Neural cell (in vitro differentiated cells): ENCODE measurements at regions not wholly inside any gene's neighbourhood (a gene's known extent, or its start where the extent isn't known, plus 50 kb on each side); places are given as distances from the start of the nearest gene placed in this dataset.

ENCODE experiments used
- H2AFZ ChIP-seq: fragments of 200-600, 300-800 bp; sonication (generic), shearing (Covaris generic); 2 replicates; pipeline ENCODE4 v1.6.0; 2014; ENCODE audit warnings: low read depth, mild to moderate bottlenecking, antibody characterized with exemption, low read length, moderate library complexity
- H3F3A ChIP-seq: fragments of 200-600 bp; shearing (Covaris generic); 2 replicates; pipeline ENCODE4 v1.6.1; 2016; ENCODE audit warnings: mild to moderate bottlenecking, moderate library complexity, mixed read lengths, antibody characterized with exemption, low read length; ENCODE audit not compliant: insufficient read depth, poor library complexity, severe bottlenecking
- H3K27ac ChIP-seq: fragments of 200-600, 300-800 bp; sonication (generic), shearing (Covaris generic); 2 replicates; pipeline ENCODE4 v1.5.1; 2014; ENCODE audit warnings: mild to moderate bottlenecking, low read length, moderate library complexity
- H3K27me3 ChIP-seq: fragments of 300-800, 200-600 bp; sonication (generic), shearing (Covaris generic); 2 replicates; pipeline ENCODE4 v1.6.0; 2014; ENCODE audit warnings: mild to moderate bottlenecking, low read depth, low read length, moderate library complexity; ENCODE audit not compliant: insufficient read depth
- H3K36me3 ChIP-seq: fragments of 300-800, 200-600 bp; sonication (generic), shearing (Covaris generic); 2 replicates; pipeline ENCODE4 v1.5.1; 2014; ENCODE audit warnings: mild to moderate bottlenecking, antibody characterized with exemption, low read length, moderate library complexity; ENCODE audit not compliant: insufficient read depth
- H3K4me2 ChIP-seq: fragments of 300-800, 200-600 bp; sonication (generic), shearing (Covaris generic); 2 replicates; pipeline ENCODE4 v1.6.0; 2014; ENCODE audit warnings: mild to moderate bottlenecking, low read length
- H3K4me3 ChIP-seq: fragments of 300-800, 200-600 bp; sonication (generic), shearing (Covaris generic); 2 replicates; pipeline ENCODE4 v1.5.1; 2014; ENCODE audit warnings: mild to moderate bottlenecking, low read length, moderate library complexity
- H3K79me2 ChIP-seq: fragments of 200-600 bp; shearing (Covaris generic); replicated peaks from 2 replicates; pipeline ENCODE4 v1.6.0; 2014; ENCODE audit warnings: mild to moderate bottlenecking, low read length, moderate library complexity; ENCODE audit not compliant: insufficient read depth
- H3K9ac ChIP-seq: fragments of 300-800, 200-600 bp; sonication (generic), shearing (Covaris generic); 2 replicates; pipeline ENCODE4 v1.6.1; 2016; ENCODE audit warnings: mild to moderate bottlenecking, low read length, mixed read lengths
- H3K9me2 ChIP-seq: fragments of 200-600 bp; shearing (Covaris generic); 2 replicates; pipeline ENCODE4 v1.6.1; 2016; ENCODE audit warnings: mild to moderate bottlenecking, low read length, mixed read lengths; ENCODE audit not compliant: insufficient read depth
- H3K9me3 ChIP-seq: fragments of 200-600, 300-800 bp; sonication (generic), shearing (Covaris generic); 2 replicates; pipeline ENCODE4 v1.6.1; 2016; ENCODE audit warnings: mild to moderate bottlenecking, mixed run types, low read length, moderate library complexity, mixed read lengths
- H4K20me1 ChIP-seq: fragments of 200-600 bp; shearing (Covaris generic); 2 replicates; pipeline ENCODE4 v1.6.1; 2016; ENCODE audit warnings: mild to moderate bottlenecking, mixed run types; ENCODE audit not compliant: insufficient read depth
- EP300 ChIP-seq: fragments of 450-650 bp; conservative IDR thresholded peaks from 2 replicates; pipeline ENCODE4 v1.6.1; 2014; ENCODE audit warnings: antibody characterized with exemption, mild to moderate bottlenecking, moderate library complexity; ENCODE audit not compliant: poor library complexity, severe bottlenecking
- EZH2 ChIP-seq: fragments of 200-600, 300-800 bp; shearing (Covaris generic), sonication (generic); IDR thresholded peaks from 2 replicates; pipeline ENCODE4 v1.6.1; 2014; ENCODE audit warnings: antibody characterized with exemption, low read length, borderline replicate concordance, mild to moderate bottlenecking; ENCODE audit not compliant: insufficient read depth, poor library complexity, severe bottlenecking
- MXI1 ChIP-seq: fragments of 450-650 bp; conservative IDR thresholded peaks from 2 replicates; pipeline ENCODE4 v1.6.1; 2014; ENCODE audit warnings: antibody characterized with exemption, mild to moderate bottlenecking; ENCODE audit not compliant: poor library complexity, severe bottlenecking
- POLR2AphosphoS5 ChIP-seq: IDR thresholded peaks from 2 replicates; pipeline ENCODE4 v1.6.1; 2012
- RAD21 ChIP-seq: fragments of 450-650 bp; conservative IDR thresholded peaks from 2 replicates; pipeline ENCODE4 v1.6.1; 2014; ENCODE audit warnings: antibody characterized with exemption, mild to moderate bottlenecking, moderate library complexity
- REST ChIP-seq: IDR thresholded peaks from 2 replicates; pipeline ENCODE4 v1.6.1; 2012; ENCODE audit warnings: borderline replicate concordance
- SMC3 ChIP-seq: fragments of 450-650 bp; conservative IDR thresholded peaks from 2 replicates; pipeline ENCODE4 v1.6.1; 2014; ENCODE audit warnings: antibody characterized with exemption, mild to moderate bottlenecking, moderate library complexity; ENCODE audit not compliant: poor library complexity
- TAF1 ChIP-seq: IDR thresholded peaks from 2 replicates; pipeline ENCODE4 v1.6.1; 2012; ENCODE audit warnings: low read depth
- TF ChIP-seq, protein P1 (sequence below): fragments of 450-650 bp; IDR thresholded peaks from 2 replicates; pipeline ENCODE4 v1.5.1; 2014; ENCODE audit warnings: antibody characterized with exemption, mild to moderate bottlenecking, moderate library complexity; ENCODE audit not compliant: poor library complexity, severe bottlenecking

GRCh38 chr9:78903581-78903980 lies 606.7 kb downstream of the PSAT1 start:
- Histone ChIP-seq H3K9me3 (no peaks in the 10 kb centered on the region), H3K4me2 (no peak overlapping the region), H3K9me2 (no peaks in the 10 kb centered on the region), H4K20me1 (no peaks in the 10 kb centered on the region), H3K27me3 (no peaks in the 10 kb centered on the region), H3K4me3 (no peak overlapping the region), H3F3A (no peaks in the 10 kb centered on the region), H3K36me3 (no peaks in the 10 kb centered on the region), H3K27ac (no peak overlapping the region), H2AFZ (no peak overlapping the region), H3K9ac (no peak overlapping the region), H3K79me2 (no peaks in the 10 kb centered on the region)
- TF ChIP-seq RAD21, result no peak
- no peak for TF ChIP-seq SMC3
- TF ChIP-seq REST, result no peak
- no peak for TF ChIP-seq MXI1
- TF ChIP-seq TAF1, result no peak
- TF ChIP-seq EZH2, result no peak
- TF ChIP-seq EP300, result no peak
- no peak for TF ChIP-seq POLR2AphosphoS5
- TF ChIP-seq, protein P1, sequence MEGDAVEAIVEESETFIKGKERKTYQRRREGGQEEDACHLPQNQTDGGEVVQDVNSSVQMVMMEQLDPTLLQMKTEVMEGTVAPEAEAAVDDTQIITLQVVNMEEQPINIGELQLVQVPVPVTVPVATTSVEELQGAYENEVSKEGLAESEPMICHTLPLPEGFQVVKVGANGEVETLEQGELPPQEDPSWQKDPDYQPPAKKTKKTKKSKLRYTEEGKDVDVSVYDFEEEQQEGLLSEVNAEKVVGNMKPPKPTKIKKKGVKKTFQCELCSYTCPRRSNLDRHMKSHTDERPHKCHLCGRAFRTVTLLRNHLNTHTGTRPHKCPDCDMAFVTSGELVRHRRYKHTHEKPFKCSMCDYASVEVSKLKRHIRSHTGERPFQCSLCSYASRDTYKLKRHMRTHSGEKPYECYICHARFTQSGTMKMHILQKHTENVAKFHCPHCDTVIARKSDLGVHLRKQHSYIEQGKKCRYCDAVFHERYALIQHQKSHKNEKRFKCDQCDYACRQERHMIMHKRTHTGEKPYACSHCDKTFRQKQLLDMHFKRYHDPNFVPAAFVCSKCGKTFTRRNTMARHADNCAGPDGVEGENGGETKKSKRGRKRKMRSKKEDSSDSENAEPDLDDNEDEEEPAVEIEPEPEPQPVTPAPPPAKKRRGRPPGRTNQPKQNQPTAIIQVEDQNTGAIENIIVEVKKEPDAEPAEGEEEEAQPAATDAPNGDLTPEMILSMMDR, result no peak

- no peaks in the 10 kb centered on the region for H3K79me2 ChIP-seq
- no peak overlapping the region for H3K4me2 ChIP-seq
- no peaks in the 10 kb centered on the region for H3K9me3 ChIP-seq
- H3K4me3 ChIP-seq, result no peak overlapping the region
- TF ChIP-seq RAD21, result no peak
- no peak for TF ChIP-seq POLR2AphosphoS5
- TF ChIP-seq TAF1, result no peak
- TF ChIP-seq MXI1, result no peak
- no peak for TF ChIP-seq EZH2
- TF ChIP-seq, protein P1, result no peak
- TF ChIP-seq REST, result no peak
- no peak for TF ChIP-seq EP300
- no peak for TF ChIP-seq SMC3
- no peak overlapping the region for H3K9ac ChIP-seq
- no peak overlapping the region for H3K27ac ChIP-seq
- H3K9me2 ChIP-seq, result no peaks in the 10 kb centered on the region
- H4K20me1 ChIP-seq, result no peaks in the 10 kb centered on the region
- no peak overlapping the region for H2AFZ ChIP-seq
- H3F3A ChIP-seq, result no peaks in the 10 kb centered on the region
- no peaks in the 10 kb centered on the region for H3K36me3 ChIP-seq
- H3K27me3 ChIP-seq, result no peaks in the 10 kb centered on the region
Observed at GRCh38 chr9:78904686-78905085, 607.8 kb downstream of the PSAT1 start.
